HuH-7.5 (cell line): ENCODE measurements at regions not wholly inside any gene's neighbourhood (a gene's known extent, or its start where the extent isn't known, plus 50 kb on each side); places are given as distances from the start of the nearest gene placed in this dataset.

ENCODE experiments used
- DNase-seq: peaks from one replicate; pipeline ENCODE4 v3.0.0; 2011; ENCODE audit warnings: low spot score

- no peak for DNase-seq
Measured at GRCh38 chr1:217089361-217090014, 366.3 kb upstream of the ESRRG start.

GRCh38 chr1:217088521-217089284 is 365.5 kb upstream of the ESRRG start:
- no peak for DNase-seq

- DNase-seq: no peak
Measured at GRCh38 chr1:217088011-217088410, 364.8 kb upstream of the ESRRG start.

GRCh38 chr1:217079584-217079983 is 356.4 kb upstream of the ESRRG start:
- DNase-seq: no peak

- no peak for DNase-seq
Measured at GRCh38 chr1:217078959-217079358, 355.7 kb upstream of the ESRRG start.

- no peak for DNase-seq
Measured at GRCh38 chr1:217078078-217078690, 355.0 kb upstream of the ESRRG start.

- no peak for DNase-seq
Measured at GRCh38 chr1:217077426-217077825, 354.2 kb upstream of the ESRRG start.

GRCh38 chr1:217076902-217077301 is 353.7 kb upstream of the ESRRG start:
- no peak for DNase-seq

GRCh38 chr1:217072926-217073325 is 349.7 kb upstream of the ESRRG start:
- DNase-seq: no peak

- DNase-seq: no peak
Measured at GRCh38 chr1:217067642-217068041, 344.4 kb upstream of the ESRRG start.

GRCh38 chr1:217066794-217067193 is 343.6 kb upstream of the ESRRG start:
- DNase-seq: no peak

GRCh38 chr1:217063172-217063908 is 340.1 kb upstream of the ESRRG start:
- no peak for DNase-seq

- no peak for DNase-seq
Measured at GRCh38 chr1:217062586-217062985, 339.4 kb upstream of the ESRRG start.

- no peak for DNase-seq
Measured at GRCh38 chr1:217059401-217059800, 336.2 kb upstream of the ESRRG start.

GRCh38 chr1:217053676-217054075 is 330.4 kb upstream of the ESRRG start:
- DNase-seq: no peak

- DNase-seq: no peak
Measured at GRCh38 chr1:217052626-217053025, 329.4 kb upstream of the ESRRG start.

- no peak for DNase-seq
Measured at GRCh38 chr1:217052196-217052595, 329.0 kb upstream of the ESRRG start.

GRCh38 chr1:217049721-217050120 is 326.5 kb upstream of the ESRRG start:
- DNase-seq: no peak

GRCh38 chr1:217049081-217049480 is 325.9 kb upstream of the ESRRG start:
- no peak for DNase-seq

- DNase-seq: peak; percentile 29
Measured at GRCh38 chr1:217048104-217048707, 325.0 kb upstream of the ESRRG start.

- DNase-seq: no peak
Measured at GRCh38 chr1:217040711-217041455, 317.7 kb upstream of the ESRRG start.
